A549 (cell line): ENCODE measurements at regions not wholly inside any gene's neighbourhood (a gene's known extent, or its start where the extent isn't known, plus 50 kb on each side); places are given as distances from the start of the nearest gene placed in this dataset.

Experiments
- ATAC-seq, 2 experiments: fragments of 200-7000 bp in 1 of 2; fragments of >200 bp in 1 of 2; cut with Nextera tagmentation in 1 of 2; cut with Tn5 transposase in 1 of 2; 3 replicates each; pipeline versions ENCODE4 v1.8.0 to v1.9.1; 2018 to 2020; ENCODE audit warnings: mild to moderate bottlenecking in 1 of 2, moderate library complexity in 1 of 2
- CTCF ChIA-PET: fragments of 300-600 bp; sonication (Branson Sonifier 250); formaldehyde crosslinking; extraction: SDS; loops from one replicate; lab custom pipeline; 2021; ENCODE audit warnings: antibody characterized with exemption, inconsistent platforms; lab: Yijun Ruan, JAX
- POLR2A ChIA-PET: fragments of 350-600 bp; formaldehyde crosslinking; extraction: SDS; loops from one replicate; lab custom pipeline; 2021; ENCODE audit warnings: antibody characterized with exemption, inconsistent platforms; lab: Yijun Ruan, JAX
- DNase-seq, 2 experiments: peaks; one replicate each; pipeline versions ENCODE4 v3.0.0 to v3.0.0-alpha.2; 2011 to 2016; ENCODE audit warnings: low read depth in 1 of 2, low spot score in 1 of 2
- FAIRE-seq: peaks from 2 replicates; lab custom pipeline; 2011; peaks lifted over from hg19 to GRCh38; lab: Jason Lieb, UNC
- H3K27ac ChIP-seq, 2 experiments: fragments of >200 bp; sonication (Bioruptor Twin); formaldehyde crosslinking; 3 replicates each; pipeline ENCODE4 v1.5.1; 2016 to 2017
- H3K4me1 ChIP-seq: fragments of >200 bp; sonication (Bioruptor Twin); formaldehyde crosslinking; 3 replicates; pipeline ENCODE4 v1.6.1; 2016
- H3K4me2 ChIP-seq: fragments of >200 bp; sonication (Bioruptor Twin); formaldehyde crosslinking; 3 replicates; pipeline ENCODE4 v1.6.1; 2016
- H3K4me3 ChIP-seq: fragments of >200 bp; sonication (Bioruptor Twin); formaldehyde crosslinking; 3 replicates; pipeline ENCODE4 v1.5.1; 2016
- H3K9me3 ChIP-seq: fragments of >200 bp; sonication (Bioruptor Twin); formaldehyde crosslinking; 3 replicates; pipeline ENCODE4 v1.6.1; 2016
- BCL3 ChIP-seq: fragments of >200 bp; sonication (Bioruptor Twin); formaldehyde crosslinking; IDR thresholded peaks from 3 replicates; pipeline ENCODE4 v1.6.1; 2016
- CBX2 ChIP-seq: fragments of 200-600 bp; sonication (generic); IDR thresholded peaks from 2 replicates; pipeline ENCODE4 v1.6.1; 2016; ENCODE audit warnings: low read depth, mild to moderate bottlenecking, borderline replicate concordance
- CEBPB ChIP-seq, 2 experiments: fragments of >200 bp in 1 of 2; sonication (Bioruptor Twin) in 1 of 2; formaldehyde crosslinking in 1 of 2; IDR thresholded peaks; 2 replicates each; pipeline ENCODE4 v1.6.1; 2012 to 2016
- CHD4 ChIP-seq: fragments of 200-600 bp; sonication (generic); IDR thresholded peaks from 2 replicates; pipeline ENCODE4 v1.6.1; 2016; ENCODE audit warnings: antibody characterized with exemption, mild to moderate bottlenecking, borderline replicate concordance
- EHMT2 ChIP-seq: fragments of 200-600 bp; sonication (generic); IDR thresholded peaks from 2 replicates; pipeline ENCODE4 v1.6.1; 2016; ENCODE audit warnings: antibody characterized with exemption, low read depth, mild to moderate bottlenecking, moderate library complexity
- ELK1 ChIP-seq: fragments of 150-350 bp; IDR thresholded peaks from 2 replicates; pipeline ENCODE4 v1.6.1; 2014; ENCODE audit warnings: low read depth, mild to moderate bottlenecking, low read length
- ESRRA ChIP-seq: fragments of 150-350 bp; IDR thresholded peaks from 2 replicates; pipeline ENCODE4 v1.6.1; 2014; ENCODE audit warnings: mild to moderate bottlenecking, low read length, borderline replicate concordance
- FOSB ChIP-seq: fragments of 250-450 bp; sonication (Bioruptor Pico); IDR thresholded peaks from 2 replicates; pipeline ENCODE4 v1.5.0; 2020; ENCODE audit warnings: mild to moderate bottlenecking, moderate library complexity
- FOSL2 ChIP-seq, 2 experiments: fragments of 450-650 bp in 1 of 2; fragments of >200 bp in 1 of 2; sonication (Bioruptor Twin) in 1 of 2; formaldehyde crosslinking; IDR thresholded peaks; 2 replicates each; pipeline versions ENCODE4 v1.5.0 to v1.6.1; 2016 to 2020; ENCODE audit warnings: mild to moderate bottlenecking in 1 of 2, moderate library complexity in 1 of 2
- FOXS1 ChIP-seq: fragments of 250-450 bp; sonication (Bioruptor Pico); IDR thresholded peaks from 2 replicates; pipeline ENCODE4 v1.5.0; 2020; ENCODE audit warnings: mild to moderate bottlenecking, moderate library complexity
- GATA3 ChIP-seq: IDR thresholded peaks from 2 replicates; pipeline ENCODE4 v1.6.1; 2012; ENCODE audit warnings: borderline replicate concordance
- HDAC2 ChIP-seq: fragments of 200-600 bp; sonication (generic); IDR thresholded peaks from 2 replicates; pipeline ENCODE4 v1.6.1; 2016
- HEYL ChIP-seq: fragments of 250-450 bp; sonication (Bioruptor Pico); IDR thresholded peaks from 2 replicates; pipeline ENCODE4 v1.8.0; 2021; ENCODE audit warnings: mild to moderate bottlenecking, moderate library complexity
- HOXA7 ChIP-seq: fragments of 250-450 bp; sonication (Bioruptor Pico); IDR thresholded peaks from 2 replicates; pipeline ENCODE4 v1.5.0; 2020; ENCODE audit warnings: mild to moderate bottlenecking, moderate library complexity
- JUN ChIP-seq, 2 experiments: fragments of >200 bp; sonication (Bioruptor Twin); formaldehyde crosslinking; IDR thresholded peaks; 2 replicates in 1 of 2; 3 replicates in 1 of 2; pipeline ENCODE4 v1.6.1; 2016 to 2017
- KDM1A ChIP-seq: fragments of 200-600 bp; sonication (generic); IDR thresholded peaks from 2 replicates; pipeline ENCODE4 v1.6.1; 2016; ENCODE audit warnings: low read depth, mild to moderate bottlenecking
- NFE2L2 ChIP-seq: fragments of 150-350 bp; conservative IDR thresholded peaks from 2 replicates; pipeline ENCODE4 v1.6.1; 2014; ENCODE audit warnings: low read length
- POLR2A ChIP-seq: IDR thresholded peaks from 2 replicates; pipeline ENCODE4 v1.6.1; 2012; ENCODE audit warnings: mild to moderate bottlenecking, low read length
- POLR2AphosphoS2 ChIP-seq: conservative IDR thresholded peaks from 2 replicates; pipeline ENCODE4 v1.6.1; 2012; ENCODE audit warnings: low read length, improper control_type of control experiment, inconsistent platforms
- RAD21 ChIP-seq, 2 experiments: fragments of >200 bp in 1 of 2; sonication (Bioruptor Twin) in 1 of 2; formaldehyde crosslinking in 1 of 2; IDR thresholded peaks in 1 of 2; conservative IDR thresholded peaks in 1 of 2; 2 replicates in 1 of 2; 3 replicates in 1 of 2; pipeline ENCODE4 v1.6.1; 2012 to 2018; ENCODE audit warnings: inconsistent platforms in 1 of 2
- RCOR1 ChIP-seq: fragments of 150-350 bp; IDR thresholded peaks from 2 replicates; pipeline ENCODE4 v1.6.1; 2014; ENCODE audit warnings: antibody characterized with exemption, low read length, low read depth
- SMC3 ChIP-seq: fragments of >200 bp; sonication (Bioruptor Twin); formaldehyde crosslinking; IDR thresholded peaks from 3 replicates; pipeline ENCODE4 v1.6.1; 2018; ENCODE audit warnings: inconsistent platforms
- TFCP2L1 ChIP-seq: fragments of 250-450 bp; sonication (Bioruptor Pico); IDR thresholded peaks from 2 replicates; pipeline ENCODE4 v1.5.0; 2021; ENCODE audit warnings: mild to moderate bottlenecking
- WGBS: methylation state at CpG from one replicate; pipeline ENCODE4 v1.1.6; 2017; ENCODE audit errors: missing lambda C conversion rate; 5-methylcytosine and 5-hydroxymethylcytosine counted together
- TF ChIP-seq, protein P1 (sequence below): fragments of >200 bp; sonication (Bioruptor Twin); formaldehyde crosslinking; IDR thresholded peaks from 3 replicates; pipeline ENCODE4 v1.5.1; 2016
- TF ChIP-seq, protein P2 (sequence below): fragments of 250-450 bp; sonication (Bioruptor Pico); IDR thresholded peaks from 2 replicates; pipeline ENCODE4 v1.5.0; 2021; ENCODE audit warnings: mild to moderate bottlenecking, moderate library complexity, borderline replicate concordance

- no peak for FAIRE-seq
- CTCF ChIA-PET, result interaction anchor here (0.6 kb wide), 1 partner anchor 1444 kb away, joined by 3 read pairs; no protein-coding TSS in a partner anchor
Measured at GRCh38 chrX:39104745-39105144, 303.5 kb downstream of the MID1IP1 start.

DNA sequence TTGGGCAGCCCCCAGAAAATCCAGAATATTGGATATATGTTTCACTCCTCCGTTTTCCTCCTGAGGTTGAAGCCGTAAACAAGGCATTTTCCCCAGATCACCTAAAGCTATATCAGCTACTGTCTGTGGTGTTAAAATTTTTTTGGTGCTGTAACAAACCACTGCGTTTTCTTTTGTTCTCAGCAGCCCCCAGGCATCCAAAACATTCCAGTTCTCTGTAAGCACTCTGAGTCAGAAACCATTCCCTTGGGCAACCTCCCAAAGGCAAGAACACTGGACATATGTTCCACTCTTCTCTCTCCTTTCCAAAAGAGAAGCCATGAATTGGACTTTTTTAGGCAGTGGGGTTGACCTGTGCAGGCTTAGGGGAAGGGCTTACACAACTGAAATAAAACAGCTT, 310.9 kb downstream of the MID1IP1 start:
- Histone ChIP-seq H3K9me3 (no peaks in the 10 kb centered on the region), H3K4me2 (no peak overlapping the region), H3K27ac (no peak overlapping the region), H3K4me3 (no peak overlapping the region), H3K4me1 (no peaks in the 10 kb centered on the region)
- WGBS, result 0% methylated on average over 3 of the region's 3 CpGs
- ChIA-PET CTCF (no interaction called here), POLR2A (no interaction called here)
- no peak for ATAC-seq
- no peak for FAIRE-seq
- no peak for DNase-seq
- no peak for TF ChIP-seq TFCP2L1 (CRISPR knock-in tag)

More at GRCh38 chrX:39104745-39105144, 303.5 kb downstream of the MID1IP1 start:
- TF ChIP-seq HDAC2, result no peak
- no peak for TF ChIP-seq CBX2
- TF ChIP-seq SMC3, result no peak
- TF ChIP-seq RAD21 (conservative IDR thresholded peaks at IDR 0.05 in 1 of 2, IDR thresholded peaks at IDR 0.05 in 1 of 2), result no peak
- TF ChIP-seq ELK1, result no peak
- no peak for TF ChIP-seq GATA3
- no peak for TF ChIP-seq FOSL2 (IDR thresholded peaks at IDR 0.05)
- no peak for TF ChIP-seq FOSL2 (CRISPR knock-in tag; IDR thresholded peaks at IDR 0.05)
- TF ChIP-seq, protein P1, sequence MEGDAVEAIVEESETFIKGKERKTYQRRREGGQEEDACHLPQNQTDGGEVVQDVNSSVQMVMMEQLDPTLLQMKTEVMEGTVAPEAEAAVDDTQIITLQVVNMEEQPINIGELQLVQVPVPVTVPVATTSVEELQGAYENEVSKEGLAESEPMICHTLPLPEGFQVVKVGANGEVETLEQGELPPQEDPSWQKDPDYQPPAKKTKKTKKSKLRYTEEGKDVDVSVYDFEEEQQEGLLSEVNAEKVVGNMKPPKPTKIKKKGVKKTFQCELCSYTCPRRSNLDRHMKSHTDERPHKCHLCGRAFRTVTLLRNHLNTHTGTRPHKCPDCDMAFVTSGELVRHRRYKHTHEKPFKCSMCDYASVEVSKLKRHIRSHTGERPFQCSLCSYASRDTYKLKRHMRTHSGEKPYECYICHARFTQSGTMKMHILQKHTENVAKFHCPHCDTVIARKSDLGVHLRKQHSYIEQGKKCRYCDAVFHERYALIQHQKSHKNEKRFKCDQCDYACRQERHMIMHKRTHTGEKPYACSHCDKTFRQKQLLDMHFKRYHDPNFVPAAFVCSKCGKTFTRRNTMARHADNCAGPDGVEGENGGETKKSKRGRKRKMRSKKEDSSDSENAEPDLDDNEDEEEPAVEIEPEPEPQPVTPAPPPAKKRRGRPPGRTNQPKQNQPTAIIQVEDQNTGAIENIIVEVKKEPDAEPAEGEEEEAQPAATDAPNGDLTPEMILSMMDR, result no peak
- DNase-seq, result no peak
- 17% methylated on average over 1 of the region's 1 CpG for WGBS
- Histone ChIP-seq H3K27ac (no peak overlapping the region), H3K9me3 (no peaks in the 10 kb centered on the region), H3K4me1 (no peaks in the 10 kb centered on the region), H3K4me2 (no peak overlapping the region), H3K4me3 (no peak overlapping the region)
- no peak for ATAC-seq
- POLR2A ChIA-PET, result no interaction called here

DNA sequence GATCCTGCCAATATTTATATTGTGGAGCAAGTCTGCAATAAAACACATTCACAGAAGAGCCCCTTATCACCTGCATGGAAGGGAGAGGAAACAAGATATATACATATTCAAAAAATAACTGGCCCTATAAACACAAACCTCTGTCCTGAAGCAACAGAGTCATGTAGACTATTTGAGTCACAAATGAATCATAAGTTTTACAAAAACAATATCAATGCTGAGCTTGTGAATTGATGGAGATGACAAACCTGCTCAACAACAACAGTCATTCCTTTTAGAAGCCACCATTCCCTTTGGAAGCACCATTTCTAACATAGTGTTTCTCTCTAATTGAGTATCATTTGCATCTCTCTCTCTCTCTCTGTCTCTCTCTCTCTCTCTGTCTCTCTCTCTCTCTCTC, 313.9 kb downstream of the MID1IP1 start:
- Histone ChIP-seq H3K27ac (no peak overlapping the region), H3K9me3 (no peaks in the 10 kb centered on the region), H3K4me2 (no peak overlapping the region), H3K4me3 (no peak overlapping the region), H3K4me1 (no peaks in the 10 kb centered on the region)
- FAIRE-seq (no peak), DNase-seq (no peak), ATAC-seq (no peak)
- ChIA-PET POLR2A (no interaction called here), CTCF (no interaction called here)
- no peak for TF ChIP-seq EHMT2
- TF ChIP-seq KDM1A, result no peak
- TF ChIP-seq, protein P1, result no peak
- TF ChIP-seq NFE2L2, result no peak
- TF ChIP-seq CHD4, result no peak
- TF ChIP-seq POLR2AphosphoS2, result no peak
- TF ChIP-seq JUN (IDR thresholded peaks at IDR 0.05), result no peak
- no peak for TF ChIP-seq CEBPB (IDR thresholded peaks at IDR 0.05)
- no peak for TF ChIP-seq HOXA7 (CRISPR knock-in tag)
- no peak for TF ChIP-seq POLR2A
- no peak for TF ChIP-seq FOXS1 (CRISPR knock-in tag)
- TF ChIP-seq BCL3, result no peak
- TF ChIP-seq FOSB, result no peak
- TF ChIP-seq, protein P2, sequence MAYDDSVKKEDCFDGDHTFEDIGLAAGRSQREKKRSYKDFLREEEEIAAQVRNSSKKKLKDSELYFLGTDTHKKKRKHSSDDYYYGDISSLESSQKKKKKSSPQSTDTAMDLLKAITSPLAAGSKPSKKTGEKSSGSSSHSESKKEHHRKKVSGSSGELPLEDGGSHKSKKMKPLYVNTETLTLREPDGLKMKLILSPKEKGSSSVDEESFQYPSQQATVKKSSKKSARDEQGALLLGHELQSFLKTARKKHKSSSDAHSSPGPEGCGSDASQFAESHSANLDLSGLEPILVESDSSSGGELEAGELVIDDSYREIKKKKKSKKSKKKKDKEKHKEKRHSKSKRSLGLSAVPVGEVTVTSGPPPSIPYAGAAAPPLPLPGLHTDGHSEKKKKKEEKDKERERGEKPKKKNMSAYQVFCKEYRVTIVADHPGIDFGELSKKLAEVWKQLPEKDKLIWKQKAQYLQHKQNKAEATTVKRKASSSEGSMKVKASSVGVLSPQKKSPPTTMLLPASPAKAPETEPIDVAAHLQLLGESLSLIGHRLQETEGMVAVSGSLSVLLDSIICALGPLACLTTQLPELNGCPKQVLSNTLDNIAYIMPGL, result no peak
- no peak for TF ChIP-seq ESRRA
- no peak for TF ChIP-seq RCOR1
- TF ChIP-seq HEYL (CRISPR knock-in tag), result no peak
